ENCODE measurements at regions not wholly inside any gene's neighbourhood (a gene's known extent, or its start where the extent isn't known, plus 50 kb on each side); places are given as distances from the start of the nearest gene placed in this dataset.

DNA sequence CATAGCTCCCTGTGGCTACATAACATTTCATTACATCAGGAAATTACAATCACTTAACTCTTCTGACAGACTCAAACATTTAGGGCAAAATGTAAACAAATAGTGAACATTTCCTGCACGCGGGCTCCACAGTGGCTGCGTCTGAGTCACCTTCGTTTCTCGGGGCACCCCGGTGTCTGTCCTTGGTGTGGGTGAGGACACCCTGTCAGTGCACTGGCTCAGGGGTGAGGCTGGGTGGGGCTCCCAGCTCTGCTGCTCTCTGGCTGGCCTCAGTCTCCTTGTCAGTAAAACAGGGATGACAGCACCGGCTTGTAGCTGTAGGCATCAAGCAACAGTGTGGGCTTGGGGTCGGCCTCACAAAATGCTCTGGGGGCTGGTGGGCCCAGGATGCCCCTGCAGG, 237.1 kb upstream of the SHH start:
- H3K9me3 ChIP-seq, result peaks cover 5% of the 10 kb centered on the region
- H3K4me1 ChIP-seq, result no peaks in the 10 kb centered on the region
- 89% methylated on average over 6 of the region's 8 CpGs for WGBS
- no peaks in the 10 kb centered on the region for H3K27me3 ChIP-seq
- H3K4me3 ChIP-seq, result no peak overlapping the region
- TF ChIP-seq POLR2AphosphoS5 (IDR thresholded peaks at IDR 0.05), result no peak
- no peak for TF ChIP-seq EP300 (IDR thresholded peaks at IDR 0.05)
- no peak for TF ChIP-seq POLR2A (IDR thresholded peaks at IDR 0.05)
- TF ChIP-seq, protein P1, sequence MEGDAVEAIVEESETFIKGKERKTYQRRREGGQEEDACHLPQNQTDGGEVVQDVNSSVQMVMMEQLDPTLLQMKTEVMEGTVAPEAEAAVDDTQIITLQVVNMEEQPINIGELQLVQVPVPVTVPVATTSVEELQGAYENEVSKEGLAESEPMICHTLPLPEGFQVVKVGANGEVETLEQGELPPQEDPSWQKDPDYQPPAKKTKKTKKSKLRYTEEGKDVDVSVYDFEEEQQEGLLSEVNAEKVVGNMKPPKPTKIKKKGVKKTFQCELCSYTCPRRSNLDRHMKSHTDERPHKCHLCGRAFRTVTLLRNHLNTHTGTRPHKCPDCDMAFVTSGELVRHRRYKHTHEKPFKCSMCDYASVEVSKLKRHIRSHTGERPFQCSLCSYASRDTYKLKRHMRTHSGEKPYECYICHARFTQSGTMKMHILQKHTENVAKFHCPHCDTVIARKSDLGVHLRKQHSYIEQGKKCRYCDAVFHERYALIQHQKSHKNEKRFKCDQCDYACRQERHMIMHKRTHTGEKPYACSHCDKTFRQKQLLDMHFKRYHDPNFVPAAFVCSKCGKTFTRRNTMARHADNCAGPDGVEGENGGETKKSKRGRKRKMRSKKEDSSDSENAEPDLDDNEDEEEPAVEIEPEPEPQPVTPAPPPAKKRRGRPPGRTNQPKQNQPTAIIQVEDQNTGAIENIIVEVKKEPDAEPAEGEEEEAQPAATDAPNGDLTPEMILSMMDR (IDR thresholded peaks at IDR 0.05), result no peak
- DNase-seq (ENCODE audit: low spot score in 2 of 2), result no peak
- no peak overlapping the region for H3K27ac ChIP-seq
- no peaks in the 10 kb centered on the region for H3K36me3 ChIP-seq

DNA sequence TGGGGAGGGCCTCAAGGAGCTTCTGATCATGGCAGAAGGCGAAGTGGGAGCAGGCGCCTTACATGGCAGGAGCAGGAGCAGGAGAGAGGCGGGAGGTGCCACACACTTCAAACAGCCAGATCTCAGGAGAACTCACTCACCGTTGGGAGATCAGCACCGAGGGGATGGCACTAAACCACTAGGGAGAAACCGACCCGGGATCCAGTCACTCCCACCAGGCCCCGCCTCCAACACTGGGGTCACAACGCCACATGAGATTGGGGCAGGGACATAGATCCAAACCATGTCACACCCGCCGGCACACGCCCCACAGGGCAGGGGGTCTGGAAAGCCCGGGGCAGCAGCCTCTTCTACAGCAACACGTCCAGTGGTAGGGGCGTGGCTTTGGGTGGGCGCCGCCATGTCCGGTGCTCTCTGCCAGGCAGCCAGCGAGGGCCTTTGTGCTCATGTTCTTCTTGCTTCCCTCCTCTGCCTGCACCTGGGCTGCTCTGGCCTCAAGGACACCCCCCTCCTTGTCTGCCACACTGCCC, 233.8 kb upstream of the SHH start:
- Histone ChIP-seq H3K9me3 (peaks cover 5% of the 10 kb centered on the region), H3K4me3 (no peak overlapping the region), H3K4me1 (no peaks in the 10 kb centered on the region), H3K36me3 (no peaks in the 10 kb centered on the region), H3K27ac (no peak overlapping the region), H3K27me3 (no peaks in the 10 kb centered on the region)
- TF ChIP-seq POLR2A (IDR thresholded peaks at IDR 0.05) (no peak), EP300 (IDR thresholded peaks at IDR 0.05) (no peak), POLR2AphosphoS5 (IDR thresholded peaks at IDR 0.05) (no peak)
- TF ChIP-seq, protein P1 (IDR thresholded peaks at IDR 0.05), result no peak
- 89% methylated on average over 19 of the region's 19 CpGs for WGBS
- DNase-seq (ENCODE audit: low spot score in 2 of 2), result no peak

DNA sequence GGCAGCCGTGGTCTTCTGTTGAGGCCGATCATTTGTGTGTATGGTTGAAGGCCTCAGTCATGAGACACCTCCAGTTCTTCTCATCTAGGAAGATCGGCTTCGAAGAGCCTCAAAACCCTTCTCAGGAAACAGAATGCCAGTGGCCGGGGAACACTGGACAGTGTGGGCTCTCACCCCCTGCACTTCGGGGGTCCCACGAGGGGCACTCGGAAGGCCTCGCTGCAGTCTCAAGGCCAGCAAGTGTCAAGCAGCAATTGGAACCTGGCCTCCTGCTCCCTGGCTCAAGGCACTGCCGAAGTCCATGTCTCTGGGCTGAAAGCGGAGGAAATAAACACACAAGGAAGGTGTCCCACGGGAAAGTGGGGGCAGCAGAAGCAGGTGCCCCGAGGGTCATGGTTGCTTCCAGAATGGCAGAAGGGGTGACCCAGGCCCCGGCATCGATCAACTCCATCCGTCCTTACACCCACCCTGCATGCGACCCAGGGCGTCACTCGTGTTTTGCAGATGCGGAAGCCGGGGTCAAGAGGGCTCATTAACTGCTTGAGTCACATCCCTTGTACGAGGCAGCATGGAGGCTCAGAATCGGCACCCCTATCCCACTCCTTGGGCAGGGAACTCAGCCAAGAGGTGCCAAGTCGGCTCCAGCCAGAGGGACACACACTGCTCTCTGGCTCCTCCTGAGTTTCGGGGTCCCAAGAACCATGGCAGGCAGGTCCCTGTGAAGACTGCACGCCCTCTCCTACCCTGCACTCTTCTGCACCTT, 231.3 kb upstream of the SHH start:
- no peak for TF ChIP-seq EP300 (IDR thresholded peaks at IDR 0.05)
- TF ChIP-seq POLR2A (IDR thresholded peaks at IDR 0.05), result no peak
- TF ChIP-seq, protein P1 (IDR thresholded peaks at IDR 0.05), result no peak
- no peak for TF ChIP-seq POLR2AphosphoS5 (IDR thresholded peaks at IDR 0.05)
- peaks cover 5% of the 10 kb centered on the region for H3K9me3 ChIP-seq
- no peak overlapping the region for H3K27ac ChIP-seq
- peaks cover 14% of the 10 kb centered on the region for H3K27me3 ChIP-seq
- H3K4me3 ChIP-seq, result no peak overlapping the region
- 79% methylated on average over 7 of the region's 26 CpGs for WGBS
- peak in 1 of 2 donors; percentile 36 for DNase-seq (ENCODE audit: low spot score in 2 of 2)
- no peaks in the 10 kb centered on the region for H3K4me1 ChIP-seq
- no peaks in the 10 kb centered on the region for H3K36me3 ChIP-seq

DNA sequence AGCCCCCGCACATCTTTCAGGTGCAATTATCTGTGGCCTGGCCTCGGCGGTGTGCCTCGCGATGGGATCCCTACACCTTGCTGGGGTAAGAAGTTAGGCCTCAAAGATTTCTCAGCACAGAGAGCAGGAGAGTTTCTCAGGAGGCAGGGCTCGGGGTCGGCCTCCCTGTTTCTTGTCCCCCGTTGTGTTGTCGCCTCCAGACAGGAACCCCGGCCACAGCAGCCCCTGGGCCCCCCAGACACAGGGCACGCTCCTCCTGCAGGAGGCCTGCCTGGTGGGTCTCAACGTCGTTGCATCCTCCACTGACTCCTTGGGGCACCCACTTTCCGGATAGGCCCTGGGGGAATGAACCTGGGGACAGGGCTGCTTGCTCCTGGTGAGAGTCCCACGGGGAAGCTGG, 229.1 kb upstream of the SHH start:
- 69% methylated on average over 15 of the region's 15 CpGs for WGBS
- H3K27ac ChIP-seq, result no peak overlapping the region
- H3K9me3 ChIP-seq, result peaks cover 5% of the 10 kb centered on the region
- DNase-seq (ENCODE audit: low spot score in 2 of 2), result peak in 1 of 2 donors; percentile 35
- H3K4me3 ChIP-seq, result no peak overlapping the region
- H3K36me3 ChIP-seq, result no peaks in the 10 kb centered on the region
- TF ChIP-seq POLR2A (IDR thresholded peaks at IDR 0.05) (no peak), EP300 (IDR thresholded peaks at IDR 0.05) (no peak), POLR2AphosphoS5 (IDR thresholded peaks at IDR 0.05) (no peak)
- TF ChIP-seq, protein P1 (IDR thresholded peaks at IDR 0.05), result no peak
- no peaks in the 10 kb centered on the region for H3K4me1 ChIP-seq
- peaks cover 14% of the 10 kb centered on the region for H3K27me3 ChIP-seq

DNA sequence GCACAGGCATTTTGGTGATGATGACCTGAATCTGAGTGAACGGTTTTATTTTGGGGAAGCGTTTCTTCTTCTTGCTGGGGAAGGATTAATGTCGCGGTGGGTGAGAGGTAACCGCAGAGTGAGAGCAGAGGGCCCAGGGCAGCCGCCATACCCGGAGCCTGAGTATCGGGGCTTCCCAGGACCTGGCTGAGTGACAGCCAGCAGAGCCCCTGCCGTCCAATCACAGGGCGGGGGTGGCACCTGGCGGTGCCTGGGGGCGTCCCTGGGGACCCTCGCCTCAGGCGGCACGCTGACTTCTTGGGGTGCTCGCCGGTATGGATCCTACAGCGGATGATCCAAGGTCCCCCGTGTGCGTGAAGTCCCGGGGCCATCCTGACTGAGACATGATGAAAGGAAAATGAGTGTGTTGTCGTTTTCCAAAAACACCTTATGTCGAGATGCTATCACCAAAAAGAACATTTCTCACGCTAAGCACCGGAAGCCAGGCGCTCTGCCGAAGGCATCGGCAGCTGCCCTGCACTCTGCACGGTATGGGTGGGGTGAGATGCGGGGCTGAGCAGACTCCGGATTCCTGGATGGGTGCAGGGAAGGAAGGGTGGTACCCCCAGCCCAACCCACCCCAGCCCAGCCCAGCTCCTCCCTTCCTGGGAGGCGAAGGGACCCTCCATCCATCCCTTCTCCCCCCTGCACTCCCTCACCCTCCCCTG, 227.9 kb upstream of the SHH start:
- H3K27me3 ChIP-seq, result peaks cover 14% of the 10 kb centered on the region
- WGBS, result 63% methylated on average over 29 of the region's 32 CpGs
- DNase-seq (ENCODE audit: low spot score in 2 of 2), result peak in 1 of 2 donors; percentile 18

More for the DNA sequence above, 227.9 kb upstream of the SHH start:
- H3K4me3 ChIP-seq, result no peak overlapping the region
- no peaks in the 10 kb centered on the region for H3K4me1 ChIP-seq
- H3K36me3 ChIP-seq, result no peaks in the 10 kb centered on the region
- TF ChIP-seq, protein P1 (IDR thresholded peaks at IDR 0.05), result no peak
- TF ChIP-seq POLR2A (IDR thresholded peaks at IDR 0.05) (no peak), POLR2AphosphoS5 (IDR thresholded peaks at IDR 0.05) (no peak), EP300 (IDR thresholded peaks at IDR 0.05) (no peak)
- H3K9me3 ChIP-seq, result no peaks in the 10 kb centered on the region
- no peak overlapping the region for H3K27ac ChIP-seq

Data from suprapubic skin (tissue), 4 donors.